ENCODE measurements at regions not wholly inside any gene's neighbourhood (a gene's known extent, or its start where the extent isn't known, plus 50 kb on each side); places are given as distances from the start of the nearest gene placed in this dataset.
"Not testable (repeated sequence)": the region's sequence is repeated elsewhere in the genome, so short reads cannot be mapped to it uniquely, and the experiment has no call there.

GRCh38 chr3:96631050-96631449, 183.3 kb upstream of the EPHA6 start:
- H3K4me1 ChIP-seq (ENCODE audit: control insufficient read depth, low read depth, low read length): no peaks in the 10 kb centered on the region
- no peak overlapping the region for H3K18ac ChIP-seq (ENCODE audit: low read length)
- H3K36me3 ChIP-seq (ENCODE audit: control insufficient read depth, insufficient read depth, low read length): no peaks in the 10 kb centered on the region
- no peak overlapping the region for H4K8ac ChIP-seq (ENCODE audit: low read depth, low read length)
- no peak overlapping the region for H2BK5ac ChIP-seq (ENCODE audit: low read length)
- H3K4me2 ChIP-seq (ENCODE audit: low read length): no peak overlapping the region
- no peak overlapping the region for H3K27ac ChIP-seq (ENCODE audit: low read depth, low read length)
- no peak overlapping the region for H2BK15ac ChIP-seq (replicated peaks; ENCODE audit: low read depth)
- WGBS (ENCODE audit: extremely low coverage, insufficient coverage, low lambda C conversion rate): no CpG with 5 or more reads among the region's 1 CpG
- H3K79me1 ChIP-seq (ENCODE audit: low read length): no peaks in the 10 kb centered on the region
- no peak overlapping the region for H2BK120ac ChIP-seq (ENCODE audit: low read depth, low read length)
- no peak overlapping the region for H3K23ac ChIP-seq (ENCODE audit: low read length)
- H3K9ac ChIP-seq (ENCODE audit: low read length): no peak overlapping the region
- DNase-seq: no peak
- H3K56ac ChIP-seq (ENCODE audit: low read length): no peak overlapping the region
- H3K27me3 ChIP-seq (ENCODE audit: insufficient read depth, low read length, poor library complexity): no peaks in the 10 kb centered on the region
- H2AK5ac ChIP-seq (ENCODE audit: low read length): no peak overlapping the region
- no peaks in the 10 kb centered on the region for H3K79me2 ChIP-seq (ENCODE audit: control insufficient read depth, insufficient read depth, low read length)
- no peak overlapping the region for H3K4me3 ChIP-seq (ENCODE audit: low read length)
- H4K5ac ChIP-seq (ENCODE audit: low read length): no peak overlapping the region
- H3K4ac ChIP-seq (ENCODE audit: low read depth, low read length): no peak overlapping the region

- Histone ChIP-seq H3K9ac (ENCODE audit: low read length) (no peak overlapping the region), H3K4me2 (ENCODE audit: low read length) (no peak overlapping the region), H2BK15ac (replicated peaks; ENCODE audit: low read depth) (no peak overlapping the region), H3K4ac (ENCODE audit: low read depth, low read length) (no peak overlapping the region), H3K27me3 (ENCODE audit: insufficient read depth, low read length, poor library complexity) (no peaks in the 10 kb centered on the region), H3K56ac (ENCODE audit: low read length) (no peak overlapping the region), H2BK120ac (ENCODE audit: low read depth, low read length) (no peak overlapping the region), H3K4me1 (ENCODE audit: control insufficient read depth, low read depth, low read length) (no peaks in the 10 kb centered on the region), H3K36me3 (ENCODE audit: control insufficient read depth, insufficient read depth, low read length) (no peaks in the 10 kb centered on the region), H3K79me1 (ENCODE audit: low read length) (no peaks in the 10 kb centered on the region), H2AK5ac (ENCODE audit: low read length) (no peak overlapping the region), H4K8ac (ENCODE audit: low read depth, low read length) (no peak overlapping the region), H3K4me3 (ENCODE audit: low read length) (no peak overlapping the region), H3K79me2 (ENCODE audit: control insufficient read depth, insufficient read depth, low read length) (no peaks in the 10 kb centered on the region), H4K5ac (ENCODE audit: low read length) (no peak overlapping the region), H3K27ac (ENCODE audit: low read depth, low read length) (no peak overlapping the region), H3K23ac (ENCODE audit: low read length) (no peak overlapping the region), H2BK5ac (ENCODE audit: low read length) (no peak overlapping the region), H3K18ac (ENCODE audit: low read length) (no peak overlapping the region)
- DNase-seq: no peak
- WGBS (ENCODE audit: extremely low coverage, insufficient coverage, low lambda C conversion rate): no CpG with 5 or more reads among the region's 20 CpGs
These were observed 167.8 kb upstream of the EPHA6 start for GRCh38 chr3:96646596-96646995.

- H3K23ac ChIP-seq (ENCODE audit: low read length): no peak overlapping the region
- no peak overlapping the region for H3K9ac ChIP-seq (ENCODE audit: low read length)
- H3K4me3 ChIP-seq (ENCODE audit: low read length): no peak overlapping the region
- H4K8ac ChIP-seq (ENCODE audit: low read depth, low read length): no peak overlapping the region
- no CpG with 5 or more reads among the region's 8 CpGs for whole genome bisulfite sequencing (ENCODE audit: extremely low coverage, insufficient coverage, low lambda C conversion rate)
- H4K5ac ChIP-seq (ENCODE audit: low read length): no peak overlapping the region
- no peak overlapping the region for H2AK5ac ChIP-seq (ENCODE audit: low read length)
- H3K79me2 ChIP-seq (ENCODE audit: control insufficient read depth, insufficient read depth, low read length): no peaks in the 10 kb centered on the region
- no peak overlapping the region for H2BK5ac ChIP-seq (ENCODE audit: low read length)
- no peaks in the 10 kb centered on the region for H3K36me3 ChIP-seq (ENCODE audit: control insufficient read depth, insufficient read depth, low read length)
- no peaks in the 10 kb centered on the region for H3K79me1 ChIP-seq (ENCODE audit: low read length)
- no peak overlapping the region for H3K18ac ChIP-seq (ENCODE audit: low read length)
- H3K56ac ChIP-seq (ENCODE audit: low read length): no peak overlapping the region
- DNase-seq: no peak
- H3K27ac ChIP-seq (ENCODE audit: low read depth, low read length): no peak overlapping the region
- no peak overlapping the region for H2BK120ac ChIP-seq (ENCODE audit: low read depth, low read length)
- no peaks in the 10 kb centered on the region for H3K4me1 ChIP-seq (ENCODE audit: control insufficient read depth, low read depth, low read length)
- no peak overlapping the region for H2BK15ac ChIP-seq (replicated peaks; ENCODE audit: low read depth)
- no peak overlapping the region for H3K4ac ChIP-seq (ENCODE audit: low read depth, low read length)
- no peaks in the 10 kb centered on the region for H3K27me3 ChIP-seq (ENCODE audit: insufficient read depth, low read length, poor library complexity)
- no peak overlapping the region for H3K4me2 ChIP-seq (ENCODE audit: low read length)
These were observed 156.7 kb upstream of the EPHA6 start for GRCh38 chr3:96657710-96658109.

- not testable (repeated sequence) for H3K18ac ChIP-seq (ENCODE audit: low read length); H3K27me3 ChIP-seq (ENCODE audit: insufficient read depth, low read length, poor library complexity); H3K4me1 ChIP-seq (ENCODE audit: control insufficient read depth, low read depth, low read length); H3K4me2 ChIP-seq (ENCODE audit: low read length); H3K36me3 ChIP-seq (ENCODE audit: control insufficient read depth, insufficient read depth, low read length); H2BK15ac ChIP-seq (replicated peaks; ENCODE audit: low read depth); H4K5ac ChIP-seq (ENCODE audit: low read length); H4K8ac ChIP-seq (ENCODE audit: low read depth, low read length); H2BK120ac ChIP-seq (ENCODE audit: low read depth, low read length); H3K56ac ChIP-seq (ENCODE audit: low read length); H3K79me2 ChIP-seq (ENCODE audit: control insufficient read depth, insufficient read depth, low read length); H3K79me1 ChIP-seq (ENCODE audit: low read length); H2BK5ac ChIP-seq (ENCODE audit: low read length); H2AK5ac ChIP-seq (ENCODE audit: low read length); H3K23ac ChIP-seq (ENCODE audit: low read length); H3K4ac ChIP-seq (ENCODE audit: low read depth, low read length); H3K9ac ChIP-seq (ENCODE audit: low read length); H3K4me3 ChIP-seq (ENCODE audit: low read length)
- WGBS (ENCODE audit: extremely low coverage, insufficient coverage, low lambda C conversion rate): no CpG with 5 or more reads among the region's 7 CpGs
- DNase-seq: peak; percentile 65
- peak overlapping the region; percentile 57 for H3K27ac ChIP-seq (ENCODE audit: low read depth, low read length)
These were observed 142.4 kb upstream of the EPHA6 start for GRCh38 chr3:96671861-96672595.

- no peaks in the 10 kb centered on the region for H3K27me3 ChIP-seq (ENCODE audit: insufficient read depth, low read length, poor library complexity)
- H3K36me3 ChIP-seq (ENCODE audit: control insufficient read depth, insufficient read depth, low read length): no peaks in the 10 kb centered on the region
- no peak overlapping the region for H2BK5ac ChIP-seq (ENCODE audit: low read length)
- no peaks in the 10 kb centered on the region for H3K4me1 ChIP-seq (ENCODE audit: control insufficient read depth, low read depth, low read length)
- H3K27ac ChIP-seq (ENCODE audit: low read depth, low read length): no peak overlapping the region
- H3K4me3 ChIP-seq (ENCODE audit: low read length): no peak overlapping the region
- no peaks in the 10 kb centered on the region for H3K79me1 ChIP-seq (ENCODE audit: low read length)
- no peak overlapping the region for H3K18ac ChIP-seq (ENCODE audit: low read length)
- H3K79me2 ChIP-seq (ENCODE audit: control insufficient read depth, insufficient read depth, low read length): no peaks in the 10 kb centered on the region
- H3K56ac ChIP-seq (ENCODE audit: low read length): no peak overlapping the region
- peak; percentile 8 for DNase-seq
- no peak overlapping the region for H2AK5ac ChIP-seq (ENCODE audit: low read length)
- H2BK120ac ChIP-seq (ENCODE audit: low read depth, low read length): no peak overlapping the region
- no peak overlapping the region for H3K4me2 ChIP-seq (ENCODE audit: low read length)
- H2BK15ac ChIP-seq (replicated peaks; ENCODE audit: low read depth): no peak overlapping the region
- H3K9ac ChIP-seq (ENCODE audit: low read length): no peak overlapping the region
- WGBS (ENCODE audit: extremely low coverage, insufficient coverage, low lambda C conversion rate): no CpG with 5 or more reads among the region's 1 CpG
- no peak overlapping the region for H4K8ac ChIP-seq (ENCODE audit: low read depth, low read length)
- H4K5ac ChIP-seq (ENCODE audit: low read length): no peak overlapping the region
- H3K23ac ChIP-seq (ENCODE audit: low read length): no peak overlapping the region
- H3K4ac ChIP-seq (ENCODE audit: low read depth, low read length): no peak overlapping the region
These were observed 137.2 kb upstream of the EPHA6 start for GRCh38 chr3:96677156-96677555.

GRCh38 chr3:96678325-96678724, 136.1 kb upstream of the EPHA6 start:
- Histone ChIP-seq H3K4ac (ENCODE audit: low read depth, low read length) (no peak overlapping the region), H2BK120ac (ENCODE audit: low read depth, low read length) (no peak overlapping the region), H3K4me1 (ENCODE audit: control insufficient read depth, low read depth, low read length) (no peaks in the 10 kb centered on the region), H3K27me3 (ENCODE audit: insufficient read depth, low read length, poor library complexity) (no peaks in the 10 kb centered on the region), H2BK5ac (ENCODE audit: low read length) (no peak overlapping the region), H3K23ac (ENCODE audit: low read length) (no peak overlapping the region), H3K4me3 (ENCODE audit: low read length) (no peak overlapping the region), H3K18ac (ENCODE audit: low read length) (no peak overlapping the region), H3K4me2 (ENCODE audit: low read length) (no peak overlapping the region), H4K5ac (ENCODE audit: low read length) (no peak overlapping the region), H3K79me1 (ENCODE audit: low read length) (no peaks in the 10 kb centered on the region), H2AK5ac (ENCODE audit: low read length) (no peak overlapping the region), H3K27ac (ENCODE audit: low read depth, low read length) (no peak overlapping the region), H3K9ac (ENCODE audit: low read length) (no peak overlapping the region), H4K8ac (ENCODE audit: low read depth, low read length) (no peak overlapping the region), H3K36me3 (ENCODE audit: control insufficient read depth, insufficient read depth, low read length) (no peaks in the 10 kb centered on the region), H3K56ac (ENCODE audit: low read length) (no peak overlapping the region), H2BK15ac (replicated peaks; ENCODE audit: low read depth) (no peak overlapping the region), H3K79me2 (ENCODE audit: control insufficient read depth, insufficient read depth, low read length) (no peaks in the 10 kb centered on the region)
- no peak for DNase-seq
- WGBS (ENCODE audit: extremely low coverage, insufficient coverage, low lambda C conversion rate): no CpG with 5 or more reads among the region's 3 CpGs
